CD4-positive, alpha-beta T cell (primary cell): ENCODE measurements at regions not wholly inside any gene's neighbourhood (a gene's known extent, or its start where the extent isn't known, plus 50 kb on each side); places are given as distances from the start of the nearest gene placed in this dataset.

Experiments
- ATAC-seq: fragments of 200-7000 bp; cut with Tn5 transposase; one replicate; pipeline ENCODE4 v1.10.0; 2022; ENCODE audit warnings: mild to moderate bottlenecking; ENCODE audit not compliant: poor library complexity
- CTCF ChIA-PET: fragments of 350-600 bp; sonication (Branson Sonifier 250); formaldehyde crosslinking; loops from one replicate; lab custom pipeline; 2021; ENCODE audit warnings: antibody characterized with exemption, inconsistent platforms; lab: Charles Lee
- POLR2A ChIA-PET: fragments of 350-600 bp; sonication (Branson Sonifier 250); formaldehyde crosslinking; loops from one replicate; lab custom pipeline; 2021; ENCODE audit warnings: antibody characterized with exemption, inconsistent platforms; lab: Charles Lee
- DNase-seq, 14 experiments: peaks; one replicate each; pipeline ENCODE4 v3.0.0-alpha.2; 2013 to 2020; ENCODE audit warnings: mixed read lengths in 2 of 14
- H3K27ac ChIP-seq, 2 donors: one replicate each; pipeline versions ENCODE4 v1.5.1 to v1.7.0; 2013; ENCODE audit warnings: low read length in 2 of 2, low read depth in 1 of 2, mild to moderate bottlenecking in 1 of 2
- H3K27me3 ChIP-seq, 2 experiments: 1 replicate in 1 of 2; 2 replicates in 1 of 2; pipeline versions ENCODE4 v1.6.1 to v1.7.0; 2013; ENCODE audit warnings: low read length in 2 of 2, control low read depth in 1 of 2, mild to moderate bottlenecking in 1 of 2, moderate library complexity in 1 of 2; ENCODE audit not compliant: insufficient read depth in 2 of 2, control insufficient read depth in 1 of 2
- H3K36me3 ChIP-seq: one replicate; pipeline ENCODE4 v1.6.1; 2013; ENCODE audit warnings: low read length, control low read depth; ENCODE audit not compliant: insufficient read depth
- H3K4me1 ChIP-seq: one replicate; pipeline ENCODE4 v1.6.1; 2013; ENCODE audit warnings: low read length, control low read depth; ENCODE audit not compliant: insufficient read depth
- H3K4me3 ChIP-seq: one replicate; pipeline ENCODE4 v1.5.1; 2013; ENCODE audit warnings: mild to moderate bottlenecking, low read length, moderate library complexity
- H3K9me3 ChIP-seq, 2 experiments: 1 replicate in 1 of 2; 2 replicates in 1 of 2; pipeline versions ENCODE4 v1.6.1 to v1.7.0; 2013; ENCODE audit warnings: low read length in 2 of 2, mild to moderate bottlenecking in 2 of 2, control low read depth in 1 of 2, moderate library complexity in 1 of 2; ENCODE audit not compliant: control insufficient read depth in 1 of 2, insufficient read depth in 1 of 2
- H3K27ac Mint-ChIP-seq: one replicate; pipeline ENCODE4 v1.8.0; 2020; ENCODE audit warnings: mixed read lengths
- H3K27me3 Mint-ChIP-seq: one replicate; pipeline ENCODE4 v1.8.0; 2021; ENCODE audit warnings: mixed read lengths
- H3K36me3 Mint-ChIP-seq: one replicate; pipeline ENCODE4 v1.8.0; 2021; ENCODE audit warnings: low read depth, mixed read lengths
- H3K4me1 Mint-ChIP-seq: one replicate; pipeline ENCODE4 v1.8.0; 2021; ENCODE audit warnings: low read depth, mixed read lengths
- H3K4me3 Mint-ChIP-seq: one replicate; pipeline ENCODE4 v1.8.0; 2020; ENCODE audit warnings: mild to moderate bottlenecking, mixed read lengths
- H3K9me3 Mint-ChIP-seq: one replicate; pipeline ENCODE4 v1.8.0; 2020; ENCODE audit warnings: mixed read lengths
- CTCF ChIP-seq: fragments of 200-600 bp; IDR thresholded peaks from one replicate; pipeline ENCODE4 v1.8.0; 2022; ENCODE audit warnings: antibody characterized with exemption, mild to moderate bottlenecking
- intact Hi-C, 2 experiments: fragments of 100-400 bp; cut with DNase I in 1 of 2; cut with micrococcal nuclease in 1 of 2; formaldehyde crosslinking; loops; one replicate each; pipeline versions ENCODE4 v1.15.1 to v1.9.0; 2023 to 2025; cut with DNase I, micrococcal nuclease

- Histone ChIP-seq H3K4me3 (no peak overlapping the region), H3K27me3 (no peaks in the 10 kb centered on the region), H3K27ac (no peak overlapping the region), H3K4me1 (no peaks in the 10 kb centered on the region), H3K9me3 (no peaks in the 10 kb centered on the region), H3K36me3 (no peaks in the 10 kb centered on the region)
- H3K4me3 Mint-ChIP-seq: no peak overlapping the region
- H3K27me3 Mint-ChIP-seq: no peaks in the 10 kb centered on the region
- TF ChIP-seq CTCF: no peak
- no peak for ATAC-seq
- H3K36me3 Mint-ChIP-seq: no peaks in the 10 kb centered on the region
- ChIA-PET CTCF (no interaction called here), POLR2A (no interaction called here)
- peaks cover 3% of the 10 kb centered on the region for H3K9me3 Mint-ChIP-seq
- H3K4me1 Mint-ChIP-seq: no peaks in the 10 kb centered on the region
- intact Hi-C loops: no loop called here
- no peak for DNase-seq
- no peak overlapping the region for H3K27ac Mint-ChIP-seq
Observed at GRCh38 chr5:145237843-145238242, 597.3 kb downstream of the PRELID2 start.

GRCh38 chr5:145236983-145237382 lies 598.2 kb downstream of the PRELID2 start:
- no peak overlapping the region for H3K27ac Mint-ChIP-seq
- no peak overlapping the region for H3K4me3 ChIP-seq
- intact Hi-C loops: no loop called here
- no peaks in the 10 kb centered on the region for H3K36me3 Mint-ChIP-seq
- no peaks in the 10 kb centered on the region for H3K9me3 ChIP-seq
- no peak for TF ChIP-seq CTCF
- peaks cover 3% of the 10 kb centered on the region for H3K9me3 Mint-ChIP-seq
- no peak overlapping the region for H3K27ac ChIP-seq
- no peaks in the 10 kb centered on the region for H3K4me1 Mint-ChIP-seq
- H3K27me3 ChIP-seq: no peaks in the 10 kb centered on the region
- no peaks in the 10 kb centered on the region for H3K27me3 Mint-ChIP-seq
- H3K4me1 ChIP-seq: no peaks in the 10 kb centered on the region
- CTCF ChIA-PET: no interaction called here
- no peak for ATAC-seq
- H3K36me3 ChIP-seq: no peaks in the 10 kb centered on the region
- no peak for DNase-seq
- POLR2A ChIA-PET: no interaction called here
- no peak overlapping the region for H3K4me3 Mint-ChIP-seq

- POLR2A ChIA-PET: no interaction called here
- intact Hi-C loops: no loop called here
- no peaks in the 10 kb centered on the region for H3K27me3 Mint-ChIP-seq
- H3K36me3 ChIP-seq: no peaks in the 10 kb centered on the region
- no peak overlapping the region for H3K27ac Mint-ChIP-seq
- H3K4me3 ChIP-seq: no peak overlapping the region
- no peak for TF ChIP-seq CTCF
- H3K4me1 ChIP-seq: no peaks in the 10 kb centered on the region
- no peaks in the 10 kb centered on the region for H3K27me3 ChIP-seq
- H3K36me3 Mint-ChIP-seq: no peaks in the 10 kb centered on the region
- H3K4me3 Mint-ChIP-seq: no peak overlapping the region
- ATAC-seq (no peak), DNase-seq (no peak)
- H3K27ac ChIP-seq: no peak overlapping the region
- CTCF ChIA-PET: no interaction called here
- no peaks in the 10 kb centered on the region for H3K9me3 ChIP-seq
- H3K9me3 Mint-ChIP-seq: peaks cover 3% of the 10 kb centered on the region
- H3K4me1 Mint-ChIP-seq: no peaks in the 10 kb centered on the region
Observed at GRCh38 chr5:145236127-145236526, 599.0 kb downstream of the PRELID2 start.
